Endothelial cell of umbilical vein (primary cell): ENCODE measurements at regions not wholly inside any gene's neighbourhood (a gene's known extent, or its start where the extent isn't known, plus 50 kb on each side); places are given as distances from the start of the nearest gene placed in this dataset.

Source experiments
- BruUV-seq: library from RNA; stranded (reverse); fragments of 400-500 nt; replicated peaks from 2 replicates; lab custom pipeline; 2021; lab: Mats Ljungman, UMichigan
- CTCF ChIA-PET: fragments of 300-600, 350-600 bp; sonication (Branson Sonifier 250); formaldehyde crosslinking; loops from one replicate; lab custom pipeline; 2021; ENCODE audit warnings: antibody characterized with exemption, inconsistent platforms; lab: Charles Lee
- POLR2A ChIA-PET: fragments of 300-600, 350-600 bp; sonication (Branson Sonifier 250); formaldehyde crosslinking; loops from one replicate; lab custom pipeline; 2021; ENCODE audit warnings: antibody characterized with exemption, inconsistent platforms; lab: Charles Lee
- DNase-seq: peaks from one replicate; pipeline ENCODE4 v3.0.0-alpha.2; 2011; ENCODE audit warnings: low read depth, low spot score
- FAIRE-seq: peaks from 2 replicates; lab custom pipeline; 2011; peaks lifted over from hg19 to GRCh38; lab: Jason Lieb, UNC
- H2AFZ ChIP-seq: 2 replicates; pipeline ENCODE4 v1.6.0; 2012; ENCODE audit warnings: low read depth, low read length, control low read depth, inconsistent platforms
- H3K27ac ChIP-seq: 2 replicates; pipeline ENCODE4 v1.5.1; 2011; ENCODE audit warnings: low read depth, mild to moderate bottlenecking, control low read depth, low read length, moderate library complexity; ENCODE audit not compliant: insufficient read depth
- H3K27me3 ChIP-seq, 2 experiments: 2 replicates each; pipeline versions ENCODE4 v1.6.0 to v1.6.1; 2011; ENCODE audit warnings: low read length in 2 of 2, mixed read lengths in 1 of 2; ENCODE audit not compliant: control insufficient read depth in 2 of 2, insufficient read depth in 2 of 2
- H3K36me3 ChIP-seq, 2 experiments: 2 replicates in 1 of 2; 3 replicates in 1 of 2; pipeline ENCODE4 v1.5.1; 2011; ENCODE audit warnings: low read length in 2 of 2, mild to moderate bottlenecking in 1 of 2, moderate library complexity in 1 of 2; ENCODE audit not compliant: control insufficient read depth in 2 of 2, insufficient read depth in 2 of 2; ENCODE audit errors: extremely low read depth in 1 of 2
- H3K4me1 ChIP-seq: 3 replicates; pipeline ENCODE4 v1.5.1; 2011; ENCODE audit warnings: mild to moderate bottlenecking, low read length; ENCODE audit not compliant: control insufficient read depth, insufficient read depth; ENCODE audit errors: extremely low read depth
- H3K4me2 ChIP-seq: 2 replicates; pipeline ENCODE4 v1.6.1; 2011; ENCODE audit warnings: low read length, control low read depth, mixed read lengths; ENCODE audit not compliant: insufficient read depth
- H3K4me3 ChIP-seq, 3 experiments: fragments of 200-600 bp in 1 of 3; sonication (generic), shearing (Covaris generic) in 1 of 3; replicated peaks in 1 of 3; 2 replicates each; pipeline ENCODE4 v1.5.1; 2011 to 2016; ENCODE audit warnings: control low read depth in 3 of 3, low read length in 3 of 3, mild to moderate bottlenecking in 2 of 3, inconsistent platforms in 1 of 3, low read depth in 1 of 3, moderate library complexity in 1 of 3; ENCODE audit not compliant: insufficient read depth in 1 of 3
- H3K79me2 ChIP-seq: 2 replicates; pipeline ENCODE4 v1.6.0; 2012; ENCODE audit warnings: low read length, inconsistent platforms; ENCODE audit not compliant: control insufficient read depth, insufficient read depth
- H3K9ac ChIP-seq: replicated peaks from 2 replicates; pipeline ENCODE3; 2011; ENCODE audit warnings: low read length, control low read depth; ENCODE audit not compliant: insufficient read depth; ENCODE audit errors: extremely low read depth
- H3K9me1 ChIP-seq: replicated peaks from 3 replicates; pipeline ENCODE4 v1.6.0; 2011; ENCODE audit warnings: mild to moderate bottlenecking, low read length; ENCODE audit not compliant: control insufficient read depth, insufficient read depth; ENCODE audit errors: extremely low read depth
- H3K9me3 ChIP-seq: replicated peaks from 2 replicates; pipeline ENCODE4 v1.5.1; 2012; ENCODE audit warnings: low read length, inconsistent platforms; ENCODE audit not compliant: control insufficient read depth, insufficient read depth
- H4K20me1 ChIP-seq: replicated peaks from 2 replicates; pipeline ENCODE3; 2011; ENCODE audit warnings: mild to moderate bottlenecking, low read length; ENCODE audit not compliant: control insufficient read depth, insufficient read depth; ENCODE audit errors: extremely low read depth
- EZH2 ChIP-seq: IDR thresholded peaks from 2 replicates; pipeline ENCODE4 v1.6.1; 2012; ENCODE audit warnings: borderline replicate concordance, low read depth, mild to moderate bottlenecking, moderate library complexity, low read length, inconsistent platforms; ENCODE audit not compliant: severe bottlenecking
- FOS ChIP-seq: IDR thresholded peaks from 2 replicates; pipeline ENCODE4 v1.6.1; 2011; ENCODE audit warnings: mild to moderate bottlenecking, low read length, moderate library complexity, borderline replicate concordance; ENCODE audit not compliant: insufficient read depth
- GATA2 ChIP-seq: IDR thresholded peaks from 2 replicates; pipeline ENCODE4 v1.7.0; 2011; ENCODE audit warnings: low read depth, mild to moderate bottlenecking, moderate library complexity, mixed read lengths, low read length; ENCODE audit not compliant: insufficient read length, insufficient read depth
- JUN ChIP-seq: IDR thresholded peaks from 2 replicates; pipeline ENCODE4 v1.6.1; 2011; ENCODE audit warnings: borderline replicate concordance, low read depth; ENCODE audit not compliant: insufficient read length, insufficient read depth
- MYC ChIP-seq: IDR thresholded peaks from one replicate; pipeline ENCODE4 v1.6.1; 2011; ENCODE audit warnings: mild to moderate bottlenecking, low read depth, low read length
- POLR2A ChIP-seq: IDR thresholded peaks from 2 replicates; pipeline ENCODE4 v1.6.1; 2012; ENCODE audit warnings: low read depth, mild to moderate bottlenecking, control low read depth, low read length
- POLR2AphosphoS5 ChIP-seq: IDR thresholded peaks from 2 replicates; pipeline ENCODE4 v1.6.1; 2012; ENCODE audit warnings: low read depth, mild to moderate bottlenecking, control low read depth, low read length, moderate library complexity; ENCODE audit not compliant: insufficient read depth
- dilution Hi-C: fragments of 300-500 bp; cut with MboI; formaldehyde crosslinking; loops from one replicate; pipeline ENCODE4 v1.15.0; 2019; ENCODE audit warnings: low sequenced_read_pairs; ENCODE audit not compliant: extremely low pct_ligation_motif_present
- intact Hi-C: fragments of 100-400 bp; cut with micrococcal nuclease; formaldehyde crosslinking; loops from one replicate; pipeline ENCODE4 v1.10.0; 2022
- TF ChIP-seq, protein P1 (sequence below), 2 donors: IDR thresholded peaks; 1 replicate in 1 of 2; 2 replicates in 1 of 2; pipeline ENCODE4 v1.5.1; 2011; ENCODE audit warnings: low read length in 2 of 2, mild to moderate bottlenecking in 2 of 2, moderate library complexity in 2 of 2, control low read depth in 1 of 2, inconsistent platforms in 1 of 2, low read depth in 1 of 2; ENCODE audit not compliant: insufficient read depth in 1 of 2; ENCODE audit errors: extremely low read depth in 1 of 2
- TF ChIP-seq, protein P2 (sequence below): IDR thresholded peaks from 2 replicates; pipeline ENCODE4 v1.6.1; 2011; ENCODE audit not compliant: insufficient read depth, insufficient read length

DNA sequence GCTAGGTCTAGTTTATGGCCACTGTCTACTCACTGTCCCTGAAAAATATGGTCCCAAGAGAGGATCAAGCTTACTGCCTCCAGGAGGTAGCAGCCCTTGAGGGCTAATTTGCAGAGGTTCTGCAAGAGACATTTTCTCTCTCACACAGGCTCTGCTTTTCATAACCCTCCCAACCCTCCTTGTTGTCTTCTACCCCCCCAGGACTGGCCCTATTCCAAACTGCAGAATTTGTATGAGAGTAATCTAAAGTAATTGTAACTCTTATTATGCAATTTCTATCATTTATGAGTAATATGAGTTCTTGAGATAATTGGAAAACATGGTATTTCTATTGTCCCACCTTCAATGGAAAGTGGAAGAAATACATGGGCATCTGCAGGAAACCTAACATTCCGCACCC is 70.4 kb upstream of the CD55 start:
- BruUV-seq: no TSS peak
- no peak for TF ChIP-seq POLR2AphosphoS5
- no peak for TF ChIP-seq FOS
- TF ChIP-seq GATA2: no peak
- no peak for TF ChIP-seq EZH2
- TF ChIP-seq, protein P1, sequence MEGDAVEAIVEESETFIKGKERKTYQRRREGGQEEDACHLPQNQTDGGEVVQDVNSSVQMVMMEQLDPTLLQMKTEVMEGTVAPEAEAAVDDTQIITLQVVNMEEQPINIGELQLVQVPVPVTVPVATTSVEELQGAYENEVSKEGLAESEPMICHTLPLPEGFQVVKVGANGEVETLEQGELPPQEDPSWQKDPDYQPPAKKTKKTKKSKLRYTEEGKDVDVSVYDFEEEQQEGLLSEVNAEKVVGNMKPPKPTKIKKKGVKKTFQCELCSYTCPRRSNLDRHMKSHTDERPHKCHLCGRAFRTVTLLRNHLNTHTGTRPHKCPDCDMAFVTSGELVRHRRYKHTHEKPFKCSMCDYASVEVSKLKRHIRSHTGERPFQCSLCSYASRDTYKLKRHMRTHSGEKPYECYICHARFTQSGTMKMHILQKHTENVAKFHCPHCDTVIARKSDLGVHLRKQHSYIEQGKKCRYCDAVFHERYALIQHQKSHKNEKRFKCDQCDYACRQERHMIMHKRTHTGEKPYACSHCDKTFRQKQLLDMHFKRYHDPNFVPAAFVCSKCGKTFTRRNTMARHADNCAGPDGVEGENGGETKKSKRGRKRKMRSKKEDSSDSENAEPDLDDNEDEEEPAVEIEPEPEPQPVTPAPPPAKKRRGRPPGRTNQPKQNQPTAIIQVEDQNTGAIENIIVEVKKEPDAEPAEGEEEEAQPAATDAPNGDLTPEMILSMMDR (IDR thresholded peaks at IDR 0.05; ENCODE audit: extremely low read depth in 1 of 2, insufficient read depth in 1 of 2, low read depth in 1 of 2, low read length in 2 of 2): no peak
- no peak for TF ChIP-seq POLR2A
- TF ChIP-seq JUN: no peak
- TF ChIP-seq, protein P2, sequence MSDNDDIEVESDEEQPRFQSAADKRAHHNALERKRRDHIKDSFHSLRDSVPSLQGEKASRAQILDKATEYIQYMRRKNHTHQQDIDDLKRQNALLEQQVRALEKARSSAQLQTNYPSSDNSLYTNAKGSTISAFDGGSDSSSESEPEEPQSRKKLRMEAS: no peak
- no peak for TF ChIP-seq MYC
- Histone ChIP-seq H3K4me2 (no peak overlapping the region), H3K36me3 (no peaks in the 10 kb centered on the region), H3K9ac (no peak overlapping the region), H3K4me3 (no peak overlapping the region), H2AFZ (no peak overlapping the region), H3K4me1 (no peaks in the 10 kb centered on the region), H4K20me1 (no peaks in the 10 kb centered on the region), H3K27me3 (no peaks in the 10 kb centered on the region), H3K27ac (no peak overlapping the region), H3K79me2 (no peaks in the 10 kb centered on the region), H3K9me1 (no peaks in the 10 kb centered on the region), H3K9me3 (no peaks in the 10 kb centered on the region)
- dilution Hi-C loops: no loop called here
- intact Hi-C loops: no loop called here
- ChIA-PET CTCF (interaction anchor here (1.2 kb wide), 1 partner anchor 154 kb away, joined by 3 read pairs; no protein-coding TSS in a partner anchor), POLR2A (no interaction called here)
- FAIRE-seq: no peak
- no peak for DNase-seq
